ENCODE measurements at regions not wholly inside any gene's neighbourhood (a gene's known extent, or its start where the extent isn't known, plus 50 kb on each side); places are given as distances from the start of the nearest gene placed in this dataset.

DNA sequence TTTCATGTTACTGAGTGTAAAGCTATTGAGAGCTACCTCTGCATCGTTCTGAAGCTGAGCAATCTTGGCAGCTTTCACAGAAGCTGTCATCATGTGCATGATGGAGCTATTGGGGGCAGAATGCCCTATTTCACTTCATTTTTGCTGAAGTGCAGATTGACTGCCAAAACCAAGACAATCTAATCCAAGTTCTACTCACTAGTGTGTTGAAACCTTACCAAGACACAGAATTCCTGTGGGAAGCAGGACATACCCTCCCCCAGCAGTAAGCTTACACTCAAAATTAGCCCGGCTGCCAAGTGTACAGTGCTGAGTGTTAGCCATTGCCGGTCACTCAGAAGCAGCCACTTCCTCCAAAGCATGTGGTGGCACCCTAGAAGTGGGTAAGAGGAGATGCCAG, 177.3 kb upstream of the TENT5A start:
- Histone ChIP-seq H3K36me3 (ENCODE audit: insufficient read depth, low read length) (no peaks in the 10 kb centered on the region), H3K9me3 (ENCODE audit: low read depth, low read length) (no peaks in the 10 kb centered on the region), H3K27ac (ENCODE audit: low read depth, low read length) (no peak overlapping the region), H4K20me1 (ENCODE audit: insufficient read depth, low read length) (no peaks in the 10 kb centered on the region), H3K4me1 (ENCODE audit: insufficient read depth, low read length) (peaks cover 8% of the 10 kb centered on the region), H3K4me2 (ENCODE audit: insufficient read depth, low read length) (peak overlapping the region; percentile 5), H3K27me3 (ENCODE audit: insufficient read depth, low read length) (no peaks in the 10 kb centered on the region), H2AFZ (ENCODE audit: low read length) (peak overlapping the region; percentile 39), H3K79me2 (ENCODE audit: insufficient read depth, low read length) (no peaks in the 10 kb centered on the region), H3K4me3 (ENCODE audit: insufficient read depth, low read length) (no peak overlapping the region)
- DNase-seq (ENCODE audit: insufficient read length, low spot score, missing footprints) = no peak
- TF ChIP-seq, protein P1, sequence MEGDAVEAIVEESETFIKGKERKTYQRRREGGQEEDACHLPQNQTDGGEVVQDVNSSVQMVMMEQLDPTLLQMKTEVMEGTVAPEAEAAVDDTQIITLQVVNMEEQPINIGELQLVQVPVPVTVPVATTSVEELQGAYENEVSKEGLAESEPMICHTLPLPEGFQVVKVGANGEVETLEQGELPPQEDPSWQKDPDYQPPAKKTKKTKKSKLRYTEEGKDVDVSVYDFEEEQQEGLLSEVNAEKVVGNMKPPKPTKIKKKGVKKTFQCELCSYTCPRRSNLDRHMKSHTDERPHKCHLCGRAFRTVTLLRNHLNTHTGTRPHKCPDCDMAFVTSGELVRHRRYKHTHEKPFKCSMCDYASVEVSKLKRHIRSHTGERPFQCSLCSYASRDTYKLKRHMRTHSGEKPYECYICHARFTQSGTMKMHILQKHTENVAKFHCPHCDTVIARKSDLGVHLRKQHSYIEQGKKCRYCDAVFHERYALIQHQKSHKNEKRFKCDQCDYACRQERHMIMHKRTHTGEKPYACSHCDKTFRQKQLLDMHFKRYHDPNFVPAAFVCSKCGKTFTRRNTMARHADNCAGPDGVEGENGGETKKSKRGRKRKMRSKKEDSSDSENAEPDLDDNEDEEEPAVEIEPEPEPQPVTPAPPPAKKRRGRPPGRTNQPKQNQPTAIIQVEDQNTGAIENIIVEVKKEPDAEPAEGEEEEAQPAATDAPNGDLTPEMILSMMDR (IDR thresholded peaks at IDR 0.05; ENCODE audit: extremely low read depth, low read depth, low read length) = no peak

DNA sequence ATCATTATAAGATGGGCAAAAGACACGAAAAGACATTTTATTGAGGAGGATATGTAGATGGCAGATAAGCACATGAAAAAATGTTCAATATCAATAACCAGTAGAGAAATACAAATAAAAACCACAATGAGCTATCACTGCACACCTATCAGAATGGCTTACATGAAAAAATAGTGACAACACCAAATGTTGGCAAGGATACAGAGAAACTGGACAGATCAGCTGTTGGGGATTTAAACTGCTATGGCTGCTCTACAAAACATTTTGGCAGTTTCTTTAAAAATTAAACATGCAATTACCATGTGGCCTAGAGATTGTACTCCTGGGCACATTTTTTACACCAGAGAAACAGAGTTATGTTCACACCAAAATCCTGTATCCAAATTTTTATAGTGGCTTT, 172.7 kb upstream of the TENT5A start:
- no peak overlapping the region for H3K4me2 ChIP-seq (ENCODE audit: insufficient read depth, low read length)
- H4K20me1 ChIP-seq (ENCODE audit: insufficient read depth, low read length) = no peaks in the 10 kb centered on the region
- no peak overlapping the region for H3K27ac ChIP-seq (ENCODE audit: low read depth, low read length)
- no peak overlapping the region for H3K4me3 ChIP-seq (ENCODE audit: insufficient read depth, low read length)
- no peak for DNase-seq (ENCODE audit: insufficient read length, low spot score, missing footprints)
- H3K9me3 ChIP-seq (ENCODE audit: low read depth, low read length) = no peaks in the 10 kb centered on the region
- TF ChIP-seq, protein P1 (IDR thresholded peaks at IDR 0.05; ENCODE audit: extremely low read depth, low read depth, low read length) = no peak
- H3K27me3 ChIP-seq (ENCODE audit: insufficient read depth, low read length) = no peaks in the 10 kb centered on the region
- H3K4me1 ChIP-seq (ENCODE audit: insufficient read depth, low read length) = peaks cover 4% of the 10 kb centered on the region
- H3K79me2 ChIP-seq (ENCODE audit: insufficient read depth, low read length) = no peaks in the 10 kb centered on the region
- H3K36me3 ChIP-seq (ENCODE audit: insufficient read depth, low read length) = no peaks in the 10 kb centered on the region
- no peak overlapping the region for H2AFZ ChIP-seq (ENCODE audit: low read length)

DNA sequence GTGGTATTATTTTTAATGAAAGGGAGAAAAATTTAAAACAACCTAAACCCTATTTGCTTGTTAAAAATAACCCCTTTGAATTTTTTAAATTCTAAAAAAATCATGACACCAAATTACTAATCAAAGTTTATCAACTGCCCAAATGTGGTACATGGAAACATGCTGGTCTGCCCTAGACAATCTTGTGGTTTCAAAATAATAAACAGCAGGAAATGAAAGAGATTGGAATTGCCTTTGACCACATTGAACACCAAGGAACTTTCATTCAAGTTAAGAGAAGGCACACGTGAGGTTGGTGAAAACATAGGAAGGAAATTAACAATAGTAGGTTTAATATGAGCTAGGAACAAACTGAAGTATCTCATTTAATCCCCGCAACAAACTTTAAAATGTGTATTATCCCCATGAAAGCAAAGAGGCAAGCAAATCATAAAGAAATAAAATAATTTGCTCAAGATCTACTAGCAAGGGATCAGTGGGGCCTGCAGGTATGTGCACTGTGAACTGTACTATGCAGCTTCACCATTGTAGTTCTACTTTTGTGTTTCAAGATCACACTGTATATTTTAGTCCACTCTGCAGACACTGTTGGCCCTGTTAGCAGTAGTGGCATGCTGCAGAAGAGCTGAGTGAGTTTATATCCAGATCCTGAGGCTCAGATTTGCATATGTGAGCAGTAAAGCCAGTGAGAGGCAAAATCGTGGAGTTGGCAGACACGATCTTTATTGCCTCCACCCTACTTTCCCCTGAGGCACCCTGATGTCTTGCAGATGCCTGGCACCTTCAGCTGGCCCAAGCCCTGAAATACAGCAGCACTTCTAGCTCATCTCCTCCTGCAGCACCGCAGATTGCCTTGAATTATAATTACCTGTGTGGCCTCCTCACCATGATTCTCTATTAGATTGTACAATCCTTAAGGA, 157.8 kb upstream of the TENT5A start:
- TF ChIP-seq, protein P1 (IDR thresholded peaks at IDR 0.05; ENCODE audit: extremely low read depth, low read depth, low read length) = no peak
- H3K4me1 ChIP-seq (ENCODE audit: insufficient read depth, low read length) = no peaks in the 10 kb centered on the region
- no peak overlapping the region for H3K4me2 ChIP-seq (ENCODE audit: insufficient read depth, low read length)
- H2AFZ ChIP-seq (ENCODE audit: low read length) = peak overlapping the region; percentile 11
- no peaks in the 10 kb centered on the region for H3K9me3 ChIP-seq (ENCODE audit: low read depth, low read length)
- H4K20me1 ChIP-seq (ENCODE audit: insufficient read depth, low read length) = no peaks in the 10 kb centered on the region
- H3K79me2 ChIP-seq (ENCODE audit: insufficient read depth, low read length) = no peaks in the 10 kb centered on the region
- no peak overlapping the region for H3K27ac ChIP-seq (ENCODE audit: low read depth, low read length)
- no peaks in the 10 kb centered on the region for H3K36me3 ChIP-seq (ENCODE audit: insufficient read depth, low read length)
- no peak overlapping the region for H3K4me3 ChIP-seq (ENCODE audit: insufficient read depth, low read length)
- H3K27me3 ChIP-seq (ENCODE audit: insufficient read depth, low read length) = no peaks in the 10 kb centered on the region
- no peak for DNase-seq (ENCODE audit: insufficient read length, low spot score, missing footprints)

DNA sequence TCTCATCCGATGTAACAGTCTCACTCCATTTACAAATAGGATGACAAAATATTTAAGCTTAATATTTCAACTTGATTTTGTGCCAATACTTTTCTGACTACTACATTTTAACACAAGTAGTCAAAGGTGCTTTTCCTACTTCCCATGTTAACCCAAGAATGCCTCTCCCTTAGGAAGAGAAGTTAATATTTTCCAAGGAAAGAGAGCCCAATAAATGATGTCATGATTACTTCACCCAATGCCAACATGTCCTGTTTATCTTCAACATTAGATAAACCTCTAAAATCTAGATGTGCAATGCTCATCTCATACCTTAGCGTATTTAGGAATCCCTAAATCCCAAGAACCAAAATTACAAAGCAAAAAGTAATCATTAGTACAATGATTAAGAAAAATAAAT, 156.7 kb upstream of the TENT5A start:
- Histone ChIP-seq H2AFZ (ENCODE audit: low read length) (no peak overlapping the region), H3K9me3 (ENCODE audit: low read depth, low read length) (no peaks in the 10 kb centered on the region), H3K36me3 (ENCODE audit: insufficient read depth, low read length) (no peaks in the 10 kb centered on the region), H4K20me1 (ENCODE audit: insufficient read depth, low read length) (no peaks in the 10 kb centered on the region), H3K79me2 (ENCODE audit: insufficient read depth, low read length) (no peaks in the 10 kb centered on the region), H3K4me2 (ENCODE audit: insufficient read depth, low read length) (no peak overlapping the region), H3K27ac (ENCODE audit: low read depth, low read length) (no peak overlapping the region), H3K27me3 (ENCODE audit: insufficient read depth, low read length) (no peaks in the 10 kb centered on the region), H3K4me3 (ENCODE audit: insufficient read depth, low read length) (no peak overlapping the region), H3K4me1 (ENCODE audit: insufficient read depth, low read length) (no peaks in the 10 kb centered on the region)
- no peak for DNase-seq (ENCODE audit: insufficient read length, low spot score, missing footprints)
- TF ChIP-seq, protein P1 (IDR thresholded peaks at IDR 0.05; ENCODE audit: extremely low read depth, low read depth, low read length) = no peak

Data from osteoblast (primary cell).